SK-N-SH treated with all-trans-retinoic acid at 6 μM for 48 hours (cell line): ENCODE measurements at regions not wholly inside any gene's neighbourhood (a gene's known extent, or its start where the extent isn't known, plus 50 kb on each side); places are given as distances from the start of the nearest gene placed in this dataset.

ENCODE experiments used
- ARNTL ChIP-seq: fragments of 450-650 bp; formaldehyde crosslinking; IDR thresholded peaks from 2 replicates; pipeline ENCODE4 v1.5.0; 2020; ENCODE audit warnings: low read depth, mild to moderate bottlenecking, moderate library complexity, borderline replicate concordance
- ZFP3 ChIP-seq: fragments of 250-450 bp; sonication (Bioruptor Pico); IDR thresholded peaks from 2 replicates; pipeline ENCODE4 v1.5.0; 2020; ENCODE audit warnings: mild to moderate bottlenecking, moderate library complexity
- ZFP30 ChIP-seq: fragments of 450-650 bp; formaldehyde crosslinking; IDR thresholded peaks from 2 replicates; pipeline ENCODE4 v1.5.0; 2022; ENCODE audit warnings: mild to moderate bottlenecking, moderate library complexity
- TF ChIP-seq, protein P1 (sequence below): fragments of 250-450 bp; sonication (Bioruptor Pico); IDR thresholded peaks from 2 replicates; pipeline ENCODE4 v1.5.1; 2021; ENCODE audit warnings: mild to moderate bottlenecking, moderate library complexity

DNA sequence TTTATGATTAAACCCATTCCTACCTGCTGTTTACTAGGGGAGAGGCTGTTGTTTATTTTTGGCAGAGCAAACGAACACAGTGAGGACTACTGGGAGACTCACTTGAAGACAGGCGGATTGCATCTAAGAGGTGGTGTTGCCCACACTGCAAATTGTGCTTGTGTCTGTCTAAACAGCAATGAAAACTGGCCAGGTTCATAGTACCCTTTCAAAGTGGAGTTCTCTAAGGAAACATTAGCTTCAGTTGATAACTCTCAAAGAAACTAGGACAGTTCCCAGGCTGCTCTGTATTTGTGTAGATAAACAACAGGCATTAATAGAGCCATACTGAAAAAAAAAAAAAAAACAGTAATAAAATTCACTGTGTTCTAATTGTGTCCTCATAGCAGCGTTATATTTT, 466.0 kb upstream of the RGS6 start:
- TF ChIP-seq ZFP3 (CRISPR knock-in tag), result no peak
- TF ChIP-seq ZFP30 (CRISPR knock-in tag), result no peak
- TF ChIP-seq ARNTL (CRISPR knock-in tag), result no peak
- TF ChIP-seq, protein P1, sequence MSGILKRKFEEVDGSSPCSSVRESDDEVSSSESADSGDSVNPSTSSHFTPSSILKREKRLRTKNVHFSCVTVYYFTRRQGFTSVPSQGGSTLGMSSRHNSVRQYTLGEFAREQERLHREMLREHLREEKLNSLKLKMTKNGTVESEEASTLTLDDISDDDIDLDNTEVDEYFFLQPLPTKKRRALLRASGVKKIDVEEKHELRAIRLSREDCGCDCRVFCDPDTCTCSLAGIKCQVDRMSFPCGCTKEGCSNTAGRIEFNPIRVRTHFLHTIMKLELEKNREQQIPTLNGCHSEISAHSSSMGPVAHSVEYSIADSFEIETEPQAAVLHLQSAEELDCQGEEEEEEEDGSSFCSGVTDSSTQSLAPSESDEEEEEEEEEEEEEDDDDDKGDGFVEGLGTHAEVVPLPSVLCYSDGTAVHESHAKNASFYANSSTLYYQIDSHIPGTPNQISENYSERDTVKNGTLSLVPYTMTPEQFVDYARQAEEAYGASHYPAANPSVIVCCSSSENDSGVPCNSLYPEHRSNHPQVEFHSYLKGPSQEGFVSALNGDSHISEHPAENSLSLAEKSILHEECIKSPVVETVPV, result no peak
